ENCODE measurements at regions not wholly inside any gene's neighbourhood (a gene's known extent, or its start where the extent isn't known, plus 50 kb on each side); places are given as distances from the start of the nearest gene placed in this dataset.

- TF ChIP-seq CTCF (IDR thresholded peaks at IDR 0.05; ENCODE audit: low read depth, low read length, poor library complexity, severe bottlenecking) (no peak), EZH2phosphoT487 (IDR thresholded peaks at IDR 0.05; ENCODE audit: borderline replicate concordance, low read length) (no peak)
Observed at GRCh38 chr5:101271416-101271815, 368.3 kb upstream of the ST8SIA4 start.

All from DOHH2 (cell line).